Liver (tissue), 8 donors: ENCODE measurements at regions not wholly inside any gene's neighbourhood (a gene's known extent, or its start where the extent isn't known, plus 50 kb on each side); places are given as distances from the start of the nearest gene placed in this dataset.

ENCODE experiments used
- DNase-seq: peaks from one replicate; pipeline ENCODE4 v3.0.0-alpha.2; 2017; ENCODE audit warnings: low spot score
- H3K27ac ChIP-seq, 2 donors: one replicate each; pipeline ENCODE4 v1.7.0; 2013; ENCODE audit warnings: inconsistent platforms in 2 of 2, low read length in 2 of 2, control low read depth in 1 of 2, low read depth in 1 of 2, mild to moderate bottlenecking in 1 of 2
- H3K27me3 ChIP-seq, 4 donors: one replicate each; pipeline versions ENCODE4 v1.6.1 to v1.7.0; 2013; ENCODE audit warnings: low read length in 3 of 4, inconsistent platforms in 1 of 4, mild to moderate bottlenecking in 1 of 4, moderate library complexity in 1 of 4; ENCODE audit not compliant: control insufficient read depth in 4 of 4, insufficient read depth in 4 of 4
- H3K36me3 ChIP-seq, 4 donors: one replicate each; pipeline versions ENCODE4 v1.6.1 to v1.7.0; 2013; ENCODE audit warnings: low read length in 3 of 4, mild to moderate bottlenecking in 3 of 4, low read depth in 1 of 4, moderate library complexity in 1 of 4; ENCODE audit not compliant: control insufficient read depth in 4 of 4, insufficient read depth in 3 of 4
- H3K4me1 ChIP-seq, 4 donors: one replicate each; pipeline versions ENCODE4 v1.6.1 to v1.7.0; 2013; ENCODE audit warnings: low read length in 3 of 4, mild to moderate bottlenecking in 3 of 4, moderate library complexity in 1 of 4; ENCODE audit not compliant: control insufficient read depth in 4 of 4, insufficient read depth in 4 of 4
- H3K4me3 ChIP-seq, 3 donors: one replicate each; pipeline versions ENCODE4 v1.6.1 to v1.7.0; 2013; ENCODE audit warnings: low read length in 3 of 3, control low read depth in 1 of 3, low read depth in 1 of 3, mild to moderate bottlenecking in 1 of 3
- H3K9ac ChIP-seq, 2 donors: one replicate each; pipeline ENCODE4 v1.7.0; 2013; ENCODE audit warnings: low read length in 2 of 2, mild to moderate bottlenecking in 2 of 2, moderate library complexity in 2 of 2, control low read depth in 1 of 2, low read depth in 1 of 2
- H3K9me3 ChIP-seq, 4 donors: one replicate each; pipeline versions ENCODE4 v1.6.1 to v1.7.0; 2013; ENCODE audit warnings: low read length in 3 of 4; ENCODE audit not compliant: control insufficient read depth in 4 of 4
- CTCF ChIP-seq: fragments of 150-350 bp; IDR thresholded peaks from 2 replicates; pipeline ENCODE4 v1.5.1; 2017; ENCODE audit warnings: improper control_type of control experiment, low read depth, low read length; ENCODE audit not compliant: missing input control
- EGR1 ChIP-seq, 2 donors: IDR thresholded peaks; 2 replicates each; pipeline ENCODE4 v1.6.1; 2016 to 2018; ENCODE audit warnings: antibody characterized with exemption in 2 of 2, low read depth in 2 of 2
- FOXA1 ChIP-seq: IDR thresholded peaks from 2 replicates; pipeline ENCODE4 v1.6.1; 2016; ENCODE audit warnings: antibody characterized with exemption
- FOXA2 ChIP-seq: IDR thresholded peaks from 2 replicates; pipeline ENCODE4 v1.6.1; 2016; ENCODE audit warnings: antibody characterized with exemption
- HNF4A ChIP-seq, 2 donors: conservative IDR thresholded peaks; 2 replicates each; pipeline ENCODE4 v1.6.1; 2016; ENCODE audit warnings: antibody characterized with exemption in 2 of 2, mild to moderate bottlenecking in 2 of 2
- HNF4G ChIP-seq: IDR thresholded peaks from 2 replicates; pipeline ENCODE4 v1.6.1; 2016; ENCODE audit warnings: antibody characterized with exemption
- JUND ChIP-seq, 2 donors: IDR thresholded peaks; 2 replicates each; pipeline ENCODE4 v1.6.1; 2016; ENCODE audit warnings: antibody characterized with exemption in 2 of 2
- MAX ChIP-seq: IDR thresholded peaks from 2 replicates; pipeline ENCODE4 v1.6.1; 2016; ENCODE audit warnings: antibody characterized with exemption
- NR2F2 ChIP-seq: IDR thresholded peaks from 2 replicates; pipeline ENCODE4 v1.6.1; 2016; ENCODE audit warnings: antibody characterized with exemption
- RAD21 ChIP-seq, 2 donors: IDR thresholded peaks; 2 replicates each; pipeline ENCODE4 v1.6.1; 2016; ENCODE audit warnings: antibody characterized with exemption in 2 of 2, mild to moderate bottlenecking in 2 of 2
- REST ChIP-seq: IDR thresholded peaks from 2 replicates; pipeline ENCODE4 v1.6.1; 2016; ENCODE audit warnings: antibody characterized with exemption, mild to moderate bottlenecking
- RXRA ChIP-seq, 2 donors: IDR thresholded peaks; 2 replicates each; pipeline ENCODE4 v1.6.1; 2017 to 2018; ENCODE audit warnings: antibody characterized with exemption in 2 of 2, mild to moderate bottlenecking in 1 of 2
- SP1 ChIP-seq: IDR thresholded peaks from 2 replicates; pipeline ENCODE4 v1.6.1; 2018; ENCODE audit warnings: antibody characterized with exemption, mild to moderate bottlenecking
- TAF1 ChIP-seq: conservative IDR thresholded peaks from 2 replicates; pipeline ENCODE4 v1.6.1; 2016; ENCODE audit warnings: antibody characterized with exemption, mild to moderate bottlenecking
- YY1 ChIP-seq: IDR thresholded peaks from 2 replicates; pipeline ENCODE4 v1.6.1; 2016; ENCODE audit warnings: antibody characterized with exemption, mild to moderate bottlenecking
- WGBS: extraction: QIAGEN DNeasy Blood & Tissue Kit; methylation state at CpG from one replicate; pipeline ENCODE4 v1.1.7; 2013; 5-methylcytosine and 5-hydroxymethylcytosine counted together
- TF ChIP-seq, protein P1 (sequence below): IDR thresholded peaks from 2 replicates; pipeline ENCODE4 v1.6.1; 2016; ENCODE audit warnings: antibody characterized with exemption
- TF ChIP-seq, protein P2 (sequence below): IDR thresholded peaks from 2 replicates; pipeline ENCODE4 v1.6.1; 2016; ENCODE audit warnings: antibody characterized with exemption
- donor health status: healthy.
- donor health status: healthy.
- donor health status: healthy.
- donor health status: healthy.
- donor health status: healthy.

DNA sequence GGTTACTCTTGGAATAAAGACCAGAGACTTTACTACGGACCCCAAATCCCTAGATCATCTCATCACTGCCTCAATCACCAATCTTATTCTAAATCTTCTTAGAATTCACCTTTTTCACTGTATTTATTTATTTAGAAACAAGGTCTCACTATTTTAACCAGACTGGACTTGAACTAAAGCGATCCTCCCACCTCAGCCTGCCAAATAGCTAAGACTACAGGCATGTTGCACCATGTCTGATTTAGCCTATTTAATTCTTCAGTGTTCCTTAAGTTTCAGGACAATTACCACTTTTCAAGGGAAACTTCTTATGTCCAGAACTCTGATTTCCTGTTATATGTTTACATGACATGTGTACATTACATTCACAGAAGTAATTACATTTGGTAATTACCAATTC is 238.0 kb upstream of the COL8A1 start:
- H3K27me3 ChIP-seq = no peaks in the 10 kb centered on the region
- no peak for DNase-seq
- TF ChIP-seq YY1 = no peak
- no peak for TF ChIP-seq SP1
- TF ChIP-seq MAX = no peak
- TF ChIP-seq, protein P1, sequence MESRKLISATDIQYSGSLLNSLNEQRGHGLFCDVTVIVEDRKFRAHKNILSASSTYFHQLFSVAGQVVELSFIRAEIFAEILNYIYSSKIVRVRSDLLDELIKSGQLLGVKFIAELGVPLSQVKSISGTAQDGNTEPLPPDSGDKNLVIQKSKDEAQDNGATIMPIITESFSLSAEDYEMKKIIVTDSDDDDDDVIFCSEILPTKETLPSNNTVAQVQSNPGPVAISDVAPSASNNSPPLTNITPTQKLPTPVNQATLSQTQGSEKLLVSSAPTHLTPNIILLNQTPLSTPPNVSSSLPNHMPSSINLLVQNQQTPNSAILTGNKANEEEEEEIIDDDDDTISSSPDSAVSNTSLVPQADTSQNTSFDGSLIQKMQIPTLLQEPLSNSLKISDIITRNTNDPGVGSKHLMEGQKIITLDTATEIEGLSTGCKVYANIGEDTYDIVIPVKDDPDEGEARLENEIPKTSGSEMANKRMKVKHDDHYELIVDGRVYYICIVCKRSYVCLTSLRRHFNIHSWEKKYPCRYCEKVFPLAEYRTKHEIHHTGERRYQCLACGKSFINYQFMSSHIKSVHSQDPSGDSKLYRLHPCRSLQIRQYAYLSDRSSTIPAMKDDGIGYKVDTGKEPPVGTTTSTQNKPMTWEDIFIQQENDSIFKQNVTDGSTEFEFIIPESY = no peak
- no peak for TF ChIP-seq NR2F2
- no peak for TF ChIP-seq TAF1
- no peak for TF ChIP-seq HNF4G
- TF ChIP-seq REST = no peak
- no peak for TF ChIP-seq JUND (IDR thresholded peaks at IDR 0.05)
- no peak for TF ChIP-seq RAD21 (IDR thresholded peaks at IDR 0.05)
- TF ChIP-seq EGR1 (IDR thresholded peaks at IDR 0.05; ENCODE audit: low read depth in 2 of 2) = no peak
- TF ChIP-seq HNF4A (conservative IDR thresholded peaks at IDR 0.05) = no peak
- H3K4me3 ChIP-seq = no peak overlapping the region
- no peak overlapping the region for H3K9ac ChIP-seq
- peaks cover 0 to 8% (median under 1%) of the 10 kb centered on the region in 4 donors for H3K9me3 ChIP-seq
- 71% methylated on average over 2 of the region's 2 CpGs for WGBS
- no peaks in the 10 kb centered on the region for H3K36me3 ChIP-seq
- no peaks in the 10 kb centered on the region for H3K4me1 ChIP-seq
- no peak overlapping the region for H3K27ac ChIP-seq

- TF ChIP-seq HNF4A (conservative IDR thresholded peaks at IDR 0.05) = no peak
- no peak for TF ChIP-seq MAX
- TF ChIP-seq TAF1 = no peak
- TF ChIP-seq SP1 = no peak
- no peak for TF ChIP-seq YY1
- no peak for TF ChIP-seq RXRA (IDR thresholded peaks at IDR 0.05)
- TF ChIP-seq, protein P2, sequence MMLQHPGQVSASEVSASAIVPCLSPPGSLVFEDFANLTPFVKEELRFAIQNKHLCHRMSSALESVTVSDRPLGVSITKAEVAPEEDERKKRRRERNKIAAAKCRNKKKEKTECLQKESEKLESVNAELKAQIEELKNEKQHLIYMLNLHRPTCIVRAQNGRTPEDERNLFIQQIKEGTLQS = no peak
- TF ChIP-seq JUND (IDR thresholded peaks at IDR 0.05) = no peak
- TF ChIP-seq NR2F2 = no peak
- TF ChIP-seq REST = no peak
- TF ChIP-seq EGR1 (IDR thresholded peaks at IDR 0.05; ENCODE audit: low read depth in 2 of 2) = no peak
- TF ChIP-seq CTCF = no peak
- no peak for TF ChIP-seq FOXA2
- TF ChIP-seq FOXA1 = no peak
- TF ChIP-seq, protein P1 = no peak
- TF ChIP-seq HNF4G = no peak
- TF ChIP-seq RAD21 (IDR thresholded peaks at IDR 0.05) = no peak
- no peak for DNase-seq
- H3K4me1 ChIP-seq = no peaks in the 10 kb centered on the region
- H3K9ac ChIP-seq = no peak overlapping the region
- peaks cover 0 to 8% (median under 1%) of the 10 kb centered on the region in 4 donors for H3K9me3 ChIP-seq
- no peaks in the 10 kb centered on the region for H3K27me3 ChIP-seq
- H3K36me3 ChIP-seq = no peaks in the 10 kb centered on the region
- H3K4me3 ChIP-seq = no peak overlapping the region
- WGBS = 47% methylated on average over 3 of the region's 3 CpGs
- H3K27ac ChIP-seq = no peak overlapping the region
Measured at GRCh38 chr3:99396651-99397275, 241.6 kb upstream of the COL8A1 start.
